WTC11 (cell line): ENCODE measurements at regions not wholly inside any gene's neighbourhood (a gene's known extent, or its start where the extent isn't known, plus 50 kb on each side); places are given as distances from the start of the nearest gene placed in this dataset.

Source experiments
- CREM ChIP-seq: sonication (generic); formaldehyde crosslinking; IDR thresholded peaks from 2 replicates; pipeline ENCODE4 v1.8.1; 2022; ENCODE audit warnings: mild to moderate bottlenecking, missing genetic modification reagents, moderate library complexity
- FOXK1 ChIP-seq: sonication (generic); formaldehyde crosslinking; IDR thresholded peaks from 2 replicates; pipeline ENCODE4 v1.8.0; 2022; ENCODE audit warnings: mild to moderate bottlenecking, moderate library complexity, missing genetic modification reagents
- FOXP1 ChIP-seq: sonication (generic); formaldehyde crosslinking; IDR thresholded peaks from 2 replicates; pipeline ENCODE4 v1.8.0; 2022; ENCODE audit warnings: missing genetic modification reagents, mild to moderate bottlenecking, moderate library complexity, borderline replicate concordance
- JUN ChIP-seq: sonication (generic); formaldehyde crosslinking; IDR thresholded peaks from 2 replicates; pipeline ENCODE4 v1.8.0; 2023; ENCODE audit warnings: mild to moderate bottlenecking, missing genetic modification reagents
- NR2C2 ChIP-seq: sonication (generic); formaldehyde crosslinking; IDR thresholded peaks from 2 replicates; pipeline ENCODE4 v1.8.0; 2022; ENCODE audit warnings: mild to moderate bottlenecking, missing genetic modification reagents
- SOX15 ChIP-seq: fragments of 250-450 bp; sonication (Bioruptor Pico); IDR thresholded peaks from 2 replicates; pipeline ENCODE4 v1.9.0; 2021; ENCODE audit warnings: mild to moderate bottlenecking
- ZNF121 ChIP-seq: sonication (generic); formaldehyde crosslinking; IDR thresholded peaks from 2 replicates; pipeline ENCODE4 v1.8.0; 2023; ENCODE audit warnings: missing genetic modification reagents
- ZNF232 ChIP-seq: sonication (generic); formaldehyde crosslinking; IDR thresholded peaks from 2 replicates; pipeline ENCODE4 v1.8.0; 2022; ENCODE audit warnings: mild to moderate bottlenecking, missing genetic modification reagents
- ZNF671 ChIP-seq: fragments of 250-450 bp; sonication (Bioruptor Pico); IDR thresholded peaks from 2 replicates; pipeline ENCODE4 v1.8.0; 2021; ENCODE audit warnings: mild to moderate bottlenecking
- TF ChIP-seq, protein P1 (sequence below): fragments of 200-600 bp; IDR thresholded peaks from 2 replicates; pipeline ENCODE4 v1.8.0; 2022; ENCODE audit warnings: antibody characterized with exemption
- TF ChIP-seq, protein P2 (sequence below): sonication (generic); formaldehyde crosslinking; IDR thresholded peaks from 2 replicates; pipeline ENCODE4 v1.8.1; 2023; ENCODE audit warnings: mild to moderate bottlenecking, missing genetic modification reagents, moderate library complexity
- TF ChIP-seq, protein P3 (sequence below): sonication (generic); formaldehyde crosslinking; IDR thresholded peaks from 2 replicates; pipeline ENCODE4 v1.8.1; 2022; ENCODE audit warnings: low read depth, mild to moderate bottlenecking, moderate library complexity, missing genetic modification reagents, borderline replicate concordance
- TF ChIP-seq, protein P4 (sequence below): fragments of 250-450 bp; sonication (Bioruptor Pico); IDR thresholded peaks from 2 replicates; pipeline ENCODE4 v2.1.2; 2022; ENCODE audit warnings: mild to moderate bottlenecking, moderate library complexity
- TF ChIP-seq, protein P5 (sequence below): sonication (generic); formaldehyde crosslinking; IDR thresholded peaks from 2 replicates; pipeline ENCODE4 v1.8.0; 2023; ENCODE audit warnings: missing genetic modification reagents

DNA sequence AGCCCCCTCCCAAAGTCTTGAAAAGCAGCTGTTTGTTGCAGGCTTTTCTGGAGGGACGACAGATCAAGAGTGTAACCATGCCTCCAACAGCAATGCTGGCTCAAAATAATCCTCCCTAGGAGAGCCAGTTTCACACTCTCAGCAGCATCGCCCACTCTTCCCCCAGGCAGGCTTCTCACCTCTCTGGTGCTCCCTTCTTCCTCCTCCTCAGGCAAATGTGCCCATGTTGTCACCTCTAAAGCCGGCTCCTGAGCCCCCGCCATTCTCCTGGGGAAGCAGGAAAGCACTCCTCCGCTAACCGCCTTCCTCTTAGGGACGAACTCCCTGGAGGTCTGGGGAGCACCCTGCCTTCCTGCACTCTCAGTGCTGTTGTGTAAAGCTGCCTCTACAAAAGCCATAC lies 98.9 kb upstream of the SGCG start:
- no peak for TF ChIP-seq FOXP1 (CRISPR knock-in tag)
- TF ChIP-seq, protein P1, sequence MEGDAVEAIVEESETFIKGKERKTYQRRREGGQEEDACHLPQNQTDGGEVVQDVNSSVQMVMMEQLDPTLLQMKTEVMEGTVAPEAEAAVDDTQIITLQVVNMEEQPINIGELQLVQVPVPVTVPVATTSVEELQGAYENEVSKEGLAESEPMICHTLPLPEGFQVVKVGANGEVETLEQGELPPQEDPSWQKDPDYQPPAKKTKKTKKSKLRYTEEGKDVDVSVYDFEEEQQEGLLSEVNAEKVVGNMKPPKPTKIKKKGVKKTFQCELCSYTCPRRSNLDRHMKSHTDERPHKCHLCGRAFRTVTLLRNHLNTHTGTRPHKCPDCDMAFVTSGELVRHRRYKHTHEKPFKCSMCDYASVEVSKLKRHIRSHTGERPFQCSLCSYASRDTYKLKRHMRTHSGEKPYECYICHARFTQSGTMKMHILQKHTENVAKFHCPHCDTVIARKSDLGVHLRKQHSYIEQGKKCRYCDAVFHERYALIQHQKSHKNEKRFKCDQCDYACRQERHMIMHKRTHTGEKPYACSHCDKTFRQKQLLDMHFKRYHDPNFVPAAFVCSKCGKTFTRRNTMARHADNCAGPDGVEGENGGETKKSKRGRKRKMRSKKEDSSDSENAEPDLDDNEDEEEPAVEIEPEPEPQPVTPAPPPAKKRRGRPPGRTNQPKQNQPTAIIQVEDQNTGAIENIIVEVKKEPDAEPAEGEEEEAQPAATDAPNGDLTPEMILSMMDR: no peak
- no peak for TF ChIP-seq JUN (CRISPR knock-in tag)
- TF ChIP-seq, protein P2, sequence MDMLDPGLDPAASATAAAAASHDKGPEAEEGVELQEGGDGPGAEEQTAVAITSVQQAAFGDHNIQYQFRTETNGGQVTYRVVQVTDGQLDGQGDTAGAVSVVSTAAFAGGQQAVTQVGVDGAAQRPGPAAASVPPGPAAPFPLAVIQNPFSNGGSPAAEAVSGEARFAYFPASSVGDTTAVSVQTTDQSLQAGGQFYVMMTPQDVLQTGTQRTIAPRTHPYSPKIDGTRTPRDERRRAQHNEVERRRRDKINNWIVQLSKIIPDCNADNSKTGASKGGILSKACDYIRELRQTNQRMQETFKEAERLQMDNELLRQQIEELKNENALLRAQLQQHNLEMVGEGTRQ (CRISPR knock-in tag): no peak
- no peak for TF ChIP-seq NR2C2 (CRISPR knock-in tag)
- TF ChIP-seq, protein P3, sequence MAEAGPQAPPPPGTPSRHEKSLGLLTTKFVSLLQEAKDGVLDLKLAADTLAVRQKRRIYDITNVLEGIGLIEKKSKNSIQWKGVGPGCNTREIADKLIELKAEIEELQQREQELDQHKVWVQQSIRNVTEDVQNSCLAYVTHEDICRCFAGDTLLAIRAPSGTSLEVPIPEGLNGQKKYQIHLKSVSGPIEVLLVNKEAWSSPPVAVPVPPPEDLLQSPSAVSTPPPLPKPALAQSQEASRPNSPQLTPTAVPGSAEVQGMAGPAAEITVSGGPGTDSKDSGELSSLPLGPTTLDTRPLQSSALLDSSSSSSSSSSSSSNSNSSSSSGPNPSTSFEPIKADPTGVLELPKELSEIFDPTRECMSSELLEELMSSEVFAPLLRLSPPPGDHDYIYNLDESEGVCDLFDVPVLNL (CRISPR knock-in tag): no peak
- TF ChIP-seq ZNF671: no peak
- TF ChIP-seq, protein P4, sequence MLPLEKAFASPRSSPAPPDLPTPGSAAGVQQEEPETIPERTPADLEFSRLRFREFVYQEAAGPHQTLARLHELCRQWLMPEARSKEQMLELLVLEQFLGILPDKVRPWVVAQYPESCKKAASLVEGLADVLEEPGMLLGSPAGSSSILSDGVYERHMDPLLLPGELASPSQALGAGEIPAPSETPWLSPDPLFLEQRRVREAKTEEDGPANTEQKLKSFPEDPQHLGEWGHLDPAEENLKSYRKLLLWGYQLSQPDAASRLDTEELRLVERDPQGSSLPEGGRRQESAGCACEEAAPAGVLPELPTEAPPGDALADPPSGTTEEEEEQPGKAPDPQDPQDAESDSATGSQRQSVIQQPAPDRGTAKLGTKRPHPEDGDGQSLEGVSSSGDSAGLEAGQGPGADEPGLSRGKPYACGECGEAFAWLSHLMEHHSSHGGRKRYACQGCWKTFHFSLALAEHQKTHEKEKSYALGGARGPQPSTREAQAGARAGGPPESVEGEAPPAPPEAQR (CRISPR knock-in tag): no peak
- no peak for TF ChIP-seq ZNF121 (CRISPR knock-in tag)
- TF ChIP-seq ZNF232: no peak
- no peak for TF ChIP-seq SOX15
- TF ChIP-seq CREM (CRISPR knock-in tag): no peak
- TF ChIP-seq, protein P5, sequence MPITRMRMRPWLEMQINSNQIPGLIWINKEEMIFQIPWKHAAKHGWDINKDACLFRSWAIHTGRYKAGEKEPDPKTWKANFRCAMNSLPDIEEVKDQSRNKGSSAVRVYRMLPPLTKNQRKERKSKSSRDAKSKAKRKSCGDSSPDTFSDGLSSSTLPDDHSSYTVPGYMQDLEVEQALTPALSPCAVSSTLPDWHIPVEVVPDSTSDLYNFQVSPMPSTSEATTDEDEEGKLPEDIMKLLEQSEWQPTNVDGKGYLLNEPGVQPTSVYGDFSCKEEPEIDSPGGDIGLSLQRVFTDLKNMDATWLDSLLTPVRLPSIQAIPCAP: no peak
- TF ChIP-seq FOXK1 (CRISPR knock-in tag): no peak
